Keratinocyte (primary cell): ENCODE measurements at regions not wholly inside any gene's neighbourhood (a gene's known extent, or its start where the extent isn't known, plus 50 kb on each side); places are given as distances from the start of the nearest gene placed in this dataset.

Experiments used
- DNase-seq: peaks from one replicate; pipeline ENCODE4 v3.0.0-alpha.2; 2011; ENCODE audit warnings: low read depth, missing footprints, low spot score
- FAIRE-seq: peaks from 2 replicates; lab custom pipeline; 2011; peaks lifted over from hg19 to GRCh38; lab: Jason Lieb, UNC
- H2AFZ ChIP-seq: 2 replicates; pipeline ENCODE4 v1.6.0; 2012; ENCODE audit warnings: low read length, control low read depth, inconsistent platforms; ENCODE audit not compliant: control insufficient read depth
- H3K27ac ChIP-seq: 2 replicates; pipeline ENCODE4 v1.5.1; 2011; ENCODE audit warnings: low read length; ENCODE audit not compliant: control insufficient read depth, insufficient read depth
- H3K27me3 ChIP-seq: 3 replicates; pipeline ENCODE4 v1.6.0; 2011; ENCODE audit warnings: low read length; ENCODE audit not compliant: control insufficient read depth, insufficient read depth; ENCODE audit errors: extremely low read depth
- H3K36me3 ChIP-seq, 2 experiments: 2 replicates in 1 of 2; 3 replicates in 1 of 2; pipeline ENCODE4 v1.5.1; 2011; ENCODE audit warnings: low read length in 2 of 2, mild to moderate bottlenecking in 1 of 2; ENCODE audit not compliant: control insufficient read depth in 2 of 2, insufficient read depth in 2 of 2; ENCODE audit errors: extremely low read depth in 1 of 2
- H3K4me1 ChIP-seq: 3 replicates; pipeline ENCODE4 v1.5.1; 2011; ENCODE audit warnings: low read length; ENCODE audit not compliant: control insufficient read depth, insufficient read depth; ENCODE audit errors: extremely low read depth
- H3K4me2 ChIP-seq: 3 replicates; pipeline ENCODE4 v1.6.0; 2011; ENCODE audit warnings: low read depth, low read length; ENCODE audit not compliant: control insufficient read depth, insufficient read depth; ENCODE audit errors: extremely low read depth
- H3K4me3 ChIP-seq, 3 experiments: fragments of 200-600 bp in 1 of 3; sonication (generic) in 1 of 3; 2 replicates in 2 of 3; 3 replicates in 1 of 3; pipeline ENCODE4 v1.5.1; 2011 to 2016; ENCODE audit warnings: low read length in 3 of 3, mild to moderate bottlenecking in 3 of 3, control low read depth in 2 of 3, inconsistent platforms in 1 of 3, low read depth in 1 of 3, mixed read lengths in 1 of 3, mixed run types in 1 of 3, moderate library complexity in 1 of 3; ENCODE audit not compliant: control insufficient read depth in 2 of 3, insufficient read depth in 2 of 3; ENCODE audit errors: extremely low read depth in 1 of 3
- H3K79me2 ChIP-seq: 2 replicates; pipeline ENCODE4 v1.6.0; 2012; ENCODE audit warnings: low read length; ENCODE audit not compliant: control insufficient read depth, insufficient read depth
- H3K9ac ChIP-seq: 3 replicates; pipeline ENCODE4 v1.6.0; 2011; ENCODE audit warnings: low read length; ENCODE audit not compliant: control insufficient read depth, insufficient read depth; ENCODE audit errors: extremely low read depth
- H3K9me1 ChIP-seq: 3 replicates; pipeline ENCODE4 v1.6.0; 2011; ENCODE audit warnings: low read length; ENCODE audit not compliant: control insufficient read depth, insufficient read depth; ENCODE audit errors: extremely low read depth
- H3K9me3 ChIP-seq: 2 replicates; pipeline ENCODE4 v1.5.1; 2012; ENCODE audit warnings: low read depth, low read length; ENCODE audit not compliant: control insufficient read depth
- H4K20me1 ChIP-seq: 3 replicates; pipeline ENCODE4 v1.6.0; 2011; ENCODE audit warnings: low read length; ENCODE audit not compliant: control insufficient read depth, insufficient read depth; ENCODE audit errors: extremely low read depth
- EZH2 ChIP-seq: IDR thresholded peaks from one replicate; pipeline ENCODE4 v1.6.1; 2012; ENCODE audit warnings: inconsistent platforms, mild to moderate bottlenecking, low read length, moderate library complexity
- dilution Hi-C: fragments of 300-500 bp; cut with MboI; formaldehyde crosslinking; loops from one replicate; pipeline ENCODE4 v1.7.0; 2020; ENCODE audit warnings: low sequenced_read_pairs; ENCODE audit not compliant: extremely low pct_ligation_motif_present
- TF ChIP-seq, protein P1 (sequence below), 3 experiments: IDR thresholded peaks in 1 of 3; conservative IDR thresholded peaks in 1 of 3; optimal IDR thresholded peaks in 1 of 3; 2 replicates in 2 of 3; 3 replicates in 1 of 3; pipeline versions ENCODE3 to v1.5.1; 2011; ENCODE audit warnings: low read length in 3 of 3, mild to moderate bottlenecking in 3 of 3, moderate library complexity in 2 of 3, control low read depth in 1 of 3, inconsistent platforms in 1 of 3; ENCODE audit not compliant: insufficient read depth in 2 of 3; ENCODE audit errors: extremely low read depth in 1 of 3

- Histone ChIP-seq H4K20me1 (no peaks in the 10 kb centered on the region), H3K4me1 (no peaks in the 10 kb centered on the region), H3K9ac (no peak overlapping the region), H3K27me3 (no peaks in the 10 kb centered on the region), H3K27ac (no peak overlapping the region), H2AFZ (no peak overlapping the region), H3K9me3 (no peaks in the 10 kb centered on the region), H3K9me1 (no peaks in the 10 kb centered on the region), H3K4me2 (no peak overlapping the region), H3K36me3 (no peaks in the 10 kb centered on the region), H3K4me3 (no peak overlapping the region), H3K79me2 (no peaks in the 10 kb centered on the region)
- DNase-seq (no peak), FAIRE-seq (no peak)
- TF ChIP-seq EZH2 = no peak
- TF ChIP-seq, protein P1, sequence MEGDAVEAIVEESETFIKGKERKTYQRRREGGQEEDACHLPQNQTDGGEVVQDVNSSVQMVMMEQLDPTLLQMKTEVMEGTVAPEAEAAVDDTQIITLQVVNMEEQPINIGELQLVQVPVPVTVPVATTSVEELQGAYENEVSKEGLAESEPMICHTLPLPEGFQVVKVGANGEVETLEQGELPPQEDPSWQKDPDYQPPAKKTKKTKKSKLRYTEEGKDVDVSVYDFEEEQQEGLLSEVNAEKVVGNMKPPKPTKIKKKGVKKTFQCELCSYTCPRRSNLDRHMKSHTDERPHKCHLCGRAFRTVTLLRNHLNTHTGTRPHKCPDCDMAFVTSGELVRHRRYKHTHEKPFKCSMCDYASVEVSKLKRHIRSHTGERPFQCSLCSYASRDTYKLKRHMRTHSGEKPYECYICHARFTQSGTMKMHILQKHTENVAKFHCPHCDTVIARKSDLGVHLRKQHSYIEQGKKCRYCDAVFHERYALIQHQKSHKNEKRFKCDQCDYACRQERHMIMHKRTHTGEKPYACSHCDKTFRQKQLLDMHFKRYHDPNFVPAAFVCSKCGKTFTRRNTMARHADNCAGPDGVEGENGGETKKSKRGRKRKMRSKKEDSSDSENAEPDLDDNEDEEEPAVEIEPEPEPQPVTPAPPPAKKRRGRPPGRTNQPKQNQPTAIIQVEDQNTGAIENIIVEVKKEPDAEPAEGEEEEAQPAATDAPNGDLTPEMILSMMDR (optimal IDR thresholded peaks at IDR 0.05 in 1 of 3, IDR thresholded peaks at IDR 0.05 in 1 of 3, conservative IDR thresholded peaks at IDR 0.05 in 1 of 3; ENCODE audit: extremely low read depth in 1 of 3, insufficient read depth in 2 of 3, low read length in 3 of 3) = no peak
- dilution Hi-C loops = no loop called here
Measured at GRCh38 chr1:195153107-195153506, 1455.1 kb downstream of the KCNT2 start.

GRCh38 chr1:195150768-195151167 lies 1457.5 kb downstream of the KCNT2 start:
- Histone ChIP-seq H2AFZ (no peak overlapping the region), H3K4me3 (no peak overlapping the region), H3K9me3 (no peaks in the 10 kb centered on the region), H3K4me1 (no peaks in the 10 kb centered on the region), H3K27ac (no peak overlapping the region), H3K27me3 (no peaks in the 10 kb centered on the region), H3K9ac (no peak overlapping the region), H3K79me2 (no peaks in the 10 kb centered on the region), H4K20me1 (no peaks in the 10 kb centered on the region), H3K36me3 (no peaks in the 10 kb centered on the region), H3K4me2 (no peak overlapping the region), H3K9me1 (no peaks in the 10 kb centered on the region)
- no peak for FAIRE-seq
- dilution Hi-C loops = no loop called here
- TF ChIP-seq, protein P1 (optimal IDR thresholded peaks at IDR 0.05 in 1 of 3, IDR thresholded peaks at IDR 0.05 in 1 of 3, conservative IDR thresholded peaks at IDR 0.05 in 1 of 3; ENCODE audit: extremely low read depth in 1 of 3, insufficient read depth in 2 of 3, low read length in 3 of 3) = no peak
- no peak for TF ChIP-seq EZH2
- no peak for DNase-seq
